ENCODE measurements at regions not wholly inside any gene's neighbourhood (a gene's known extent, or its start where the extent isn't known, plus 50 kb on each side); places are given as distances from the start of the nearest gene placed in this dataset.

GRCh38 chr14:86884498-86884897, 1108.5 kb downstream of the GALC start:
- Histone ChIP-seq H3K27me3 (no peaks in the 10 kb centered on the region), H3K9me3 (replicated peaks in 1 of 3) (no peaks in the 10 kb centered on the region), H3K4me3 (no peak overlapping the region), H3K27ac (no peak overlapping the region), H3K36me3 (replicated peaks in 1 of 2) (no peaks in the 10 kb centered on the region), H3K4me1 (replicated peaks in 1 of 2) (no peaks in the 10 kb centered on the region)
- DNase-seq: no peak
- intact Hi-C loops (cut with DNase I): no loop called here
- TF ChIP-seq CTCF (IDR thresholded peaks at IDR 0.05): no peak
- no peak for TF ChIP-seq POLR2A (IDR thresholded peaks at IDR 0.05)

- H3K27me3 ChIP-seq: no peaks in the 10 kb centered on the region
- no peak for DNase-seq
- intact Hi-C loops (cut with DNase I): no loop called here
- no peak overlapping the region for H3K27ac ChIP-seq
- no peak for TF ChIP-seq CTCF (IDR thresholded peaks at IDR 0.05)
- TF ChIP-seq POLR2A (IDR thresholded peaks at IDR 0.05): no peak
- H3K36me3 ChIP-seq (replicated peaks in 1 of 2): no peaks in the 10 kb centered on the region
- H3K4me3 ChIP-seq: no peak overlapping the region
- H3K9me3 ChIP-seq (replicated peaks in 1 of 3): no peaks in the 10 kb centered on the region
- 63 to 79% (median 67%) methylated on average over 3 of the region's 3 CpGs for WGBS, 4 donors
- no peaks in the 10 kb centered on the region for H3K4me1 ChIP-seq (replicated peaks in 1 of 2)
These were observed 1110.2 kb downstream of the GALC start for GRCh38 chr14:86882818-86883217.

- Histone ChIP-seq H3K9me3 (replicated peaks in 1 of 3) (no peaks in the 10 kb centered on the region), H3K36me3 (replicated peaks in 1 of 2) (no peaks in the 10 kb centered on the region), H3K4me1 (replicated peaks in 1 of 2) (no peaks in the 10 kb centered on the region), H3K27me3 (no peaks in the 10 kb centered on the region), H3K27ac (no peak overlapping the region), H3K4me3 (no peak overlapping the region)
- TF ChIP-seq POLR2A (IDR thresholded peaks at IDR 0.05) (no peak), CTCF (IDR thresholded peaks at IDR 0.05) (no peak)
- no peak for DNase-seq
- intact Hi-C loops (cut with DNase I): no loop called here
- WGBS, 4 donors: 89 to 96% (median 91%) methylated on average over 3 of the region's 3 CpGs
These were observed 1127.0 kb downstream of the GALC start for GRCh38 chr14:86865934-86866333.

- 61 to 65% (median 64%) methylated on average over 6 of the region's 6 CpGs for WGBS, 4 donors
- H3K27ac ChIP-seq: no peak overlapping the region
- no peaks in the 10 kb centered on the region for H3K4me1 ChIP-seq (replicated peaks in 1 of 2)
- H3K9me3 ChIP-seq (replicated peaks in 1 of 3): no peaks in the 10 kb centered on the region
- no peaks in the 10 kb centered on the region for H3K36me3 ChIP-seq (replicated peaks in 1 of 2)
- no peaks in the 10 kb centered on the region for H3K27me3 ChIP-seq
- DNase-seq: no peak
- TF ChIP-seq POLR2A (IDR thresholded peaks at IDR 0.05) (no peak), CTCF (IDR thresholded peaks at IDR 0.05) (no peak)
- intact Hi-C loops (cut with DNase I): no loop called here
- H3K4me3 ChIP-seq: no peak overlapping the region
These were observed 1134.4 kb downstream of the GALC start for GRCh38 chr14:86858591-86858990.

Measured in adrenal gland (tissue), 9 donors.